Central memory CD8-positive, alpha-beta T cell (primary cell): ENCODE measurements at regions not wholly inside any gene's neighbourhood (a gene's known extent, or its start where the extent isn't known, plus 50 kb on each side); places are given as distances from the start of the nearest gene placed in this dataset.

ENCODE experiments used
- ATAC-seq: fragments of 150-1000 bp; cut with Tn5 transposase; replicated peaks from 2 replicates; pipeline ENCODE4 v1.10.0; 2022; ENCODE audit warnings: mild to moderate bottlenecking, moderate FRiP score, moderate number of reproducible peaks; ENCODE audit not compliant: poor library complexity, severe bottlenecking; ENCODE audit errors: extremely low read depth
- DNase-seq, 2 donors: peaks; one replicate each; pipeline ENCODE4 v3.0.0; 2021; ENCODE audit warnings: low spot score in 2 of 2
- H3K27ac Mint-ChIP-seq: one replicate; pipeline ENCODE4 v1.8.0; 2022; ENCODE audit warnings: low read depth, mild to moderate bottlenecking, moderate library complexity, mixed read lengths
- H3K27me3 Mint-ChIP-seq: one replicate; pipeline ENCODE4 v1.8.0; 2022; ENCODE audit warnings: mixed read lengths
- H3K36me3 Mint-ChIP-seq: one replicate; pipeline ENCODE4 v1.8.0; 2022; ENCODE audit warnings: mild to moderate bottlenecking, moderate library complexity, mixed read lengths; ENCODE audit not compliant: insufficient read depth
- H3K4me1 Mint-ChIP-seq: one replicate; pipeline ENCODE4 v1.8.0; 2022; ENCODE audit warnings: mixed read lengths
- H3K4me3 Mint-ChIP-seq: one replicate; pipeline ENCODE4 v1.8.0; 2022; ENCODE audit warnings: mild to moderate bottlenecking, moderate library complexity, mixed read lengths
- H3K9me3 Mint-ChIP-seq: one replicate; pipeline ENCODE4 v1.8.0; 2022; ENCODE audit warnings: mixed read lengths

DNA sequence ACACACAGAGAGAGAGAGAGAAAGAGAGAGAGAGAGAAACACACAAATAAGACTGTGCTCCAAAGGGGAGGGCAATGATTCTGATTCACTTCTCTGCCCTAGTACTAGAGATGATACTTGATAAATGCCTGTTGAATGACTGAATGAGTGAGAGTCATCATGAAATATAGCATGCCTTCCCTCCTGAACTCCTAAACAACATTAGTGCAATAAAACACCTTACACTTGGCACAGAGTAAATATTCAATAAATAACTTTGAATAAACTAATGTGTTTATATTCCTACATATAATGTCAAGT, 511.2 kb upstream of the RAG2 start:
- no peak overlapping the region for H3K27ac Mint-ChIP-seq
- H3K9me3 Mint-ChIP-seq, result peaks cover 28% of the 10 kb centered on the region
- DNase-seq (no peak), ATAC-seq (no peak)
- no peaks in the 10 kb centered on the region for H3K27me3 Mint-ChIP-seq
- peaks cover 3% of the 10 kb centered on the region for H3K36me3 Mint-ChIP-seq
- no peak overlapping the region for H3K4me3 Mint-ChIP-seq
- H3K4me1 Mint-ChIP-seq, result no peaks in the 10 kb centered on the region

DNA sequence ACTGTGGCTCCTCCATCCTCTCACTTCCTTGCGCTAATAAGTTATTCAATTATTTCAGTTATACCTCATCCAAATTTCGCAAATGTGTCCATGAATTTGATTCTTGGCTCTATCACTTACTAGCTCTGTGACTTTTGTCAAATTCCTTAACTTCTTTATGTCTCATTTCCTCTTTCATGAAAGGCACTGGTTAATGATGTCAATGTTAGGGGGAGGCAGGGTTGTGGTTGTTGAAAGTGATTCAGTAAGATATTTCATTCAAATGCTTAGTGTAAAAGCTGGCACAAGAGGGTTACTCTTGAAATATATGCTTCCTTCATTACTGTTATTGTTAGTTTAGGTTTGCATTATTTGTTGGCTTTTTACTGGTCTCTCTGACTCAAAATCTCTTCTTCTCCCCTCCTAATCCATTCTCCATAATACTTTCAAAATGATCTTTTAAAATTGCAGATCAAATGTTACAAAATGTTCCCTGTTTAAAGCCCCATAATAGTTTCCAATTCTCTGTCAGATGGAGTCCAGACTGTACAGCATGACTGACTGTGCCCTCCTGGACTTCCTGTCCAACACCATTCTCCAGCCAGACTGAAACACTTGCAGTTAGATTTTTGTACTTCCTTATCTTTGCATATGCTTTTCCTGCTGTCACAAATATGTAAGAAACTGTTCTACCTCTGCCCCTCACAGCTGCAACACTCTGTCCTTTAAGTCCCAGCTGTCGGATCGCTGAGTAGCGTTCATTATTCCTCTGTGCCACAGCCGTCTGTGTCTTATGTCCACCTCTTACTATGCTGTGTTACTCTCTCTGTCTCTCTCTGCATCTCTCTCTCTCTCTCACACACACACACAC, 510.6 kb upstream of the RAG2 start:
- H3K36me3 Mint-ChIP-seq, result peaks cover 3% of the 10 kb centered on the region
- H3K27ac Mint-ChIP-seq, result no peak overlapping the region
- DNase-seq (no peak), ATAC-seq (no peak)
- no peaks in the 10 kb centered on the region for H3K27me3 Mint-ChIP-seq
- H3K9me3 Mint-ChIP-seq, result peaks cover 31% of the 10 kb centered on the region
- no peak overlapping the region for H3K4me3 Mint-ChIP-seq
- no peaks in the 10 kb centered on the region for H3K4me1 Mint-ChIP-seq

DNA sequence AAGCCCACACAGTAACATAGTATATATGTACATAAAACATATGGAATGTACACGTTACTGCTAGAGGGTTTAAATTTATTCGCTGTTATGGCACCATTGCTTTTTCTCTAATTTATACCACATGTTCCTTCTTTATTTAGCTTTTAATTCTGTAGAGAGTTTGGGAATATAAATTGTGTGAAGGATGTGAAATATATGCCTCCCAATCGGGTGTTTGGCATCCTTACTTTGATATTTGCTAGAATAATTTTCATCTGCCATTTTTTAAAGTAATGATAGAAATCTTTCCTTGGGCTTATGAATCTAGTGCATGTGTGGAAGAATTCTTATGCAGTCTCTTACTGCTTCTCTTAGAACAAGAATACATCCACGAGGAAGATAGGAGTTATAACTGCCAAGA, 509.8 kb upstream of the RAG2 start:
- Mint-ChIP-seq H3K9me3 (peaks cover 33% of the 10 kb centered on the region), H3K4me1 (no peaks in the 10 kb centered on the region), H3K27me3 (no peaks in the 10 kb centered on the region), H3K36me3 (peaks cover 3% of the 10 kb centered on the region), H3K4me3 (no peak overlapping the region), H3K27ac (no peak overlapping the region)
- ATAC-seq (no peak), DNase-seq (no peak)

DNA sequence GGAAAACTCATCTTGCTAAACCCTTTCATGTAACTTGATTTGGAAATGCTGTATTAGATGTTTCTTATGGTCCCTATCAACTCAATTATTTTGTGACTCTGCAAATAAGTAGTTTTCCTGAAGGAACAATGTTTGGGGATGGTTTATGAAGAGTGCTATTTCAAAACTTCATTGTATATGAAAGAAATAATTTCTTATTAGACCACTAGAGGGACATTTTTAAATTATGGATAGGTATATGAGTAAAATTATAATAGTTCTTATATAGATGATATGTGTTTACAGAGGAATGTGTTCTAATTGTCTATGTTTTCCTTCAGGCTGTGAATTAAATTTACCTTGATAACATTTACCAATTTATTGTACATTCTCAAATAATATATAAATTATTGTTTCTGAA, 509.4 kb upstream of the RAG2 start:
- no peak for DNase-seq
- H3K27ac Mint-ChIP-seq, result no peak overlapping the region
- H3K27me3 Mint-ChIP-seq, result no peaks in the 10 kb centered on the region
- no peak for ATAC-seq
- peaks cover 3% of the 10 kb centered on the region for H3K36me3 Mint-ChIP-seq
- peaks cover 35% of the 10 kb centered on the region for H3K9me3 Mint-ChIP-seq
- H3K4me1 Mint-ChIP-seq, result no peaks in the 10 kb centered on the region
- no peak overlapping the region for H3K4me3 Mint-ChIP-seq

DNA sequence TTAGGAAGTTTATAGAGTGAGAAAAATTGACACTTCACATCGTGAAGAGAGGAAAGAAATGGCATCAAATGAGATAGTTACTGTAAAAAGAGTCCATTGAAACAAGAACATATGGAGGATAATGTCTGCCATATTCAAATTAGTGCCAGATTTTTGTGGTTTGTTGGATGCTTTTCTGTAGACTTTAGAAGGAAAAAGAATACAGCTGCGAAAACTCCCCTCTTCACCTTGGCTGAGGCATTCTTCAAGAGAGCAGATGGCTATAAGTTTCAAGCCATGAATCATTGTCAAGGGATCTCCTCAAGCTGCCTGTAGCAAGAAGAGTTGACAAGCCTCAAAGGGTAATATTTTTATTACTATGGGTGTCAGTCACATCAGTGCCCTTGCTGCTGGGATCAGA, 507.4 kb upstream of the RAG2 start:
- H3K4me3 Mint-ChIP-seq, result no peak overlapping the region
- no peaks in the 10 kb centered on the region for H3K4me1 Mint-ChIP-seq
- no peaks in the 10 kb centered on the region for H3K27me3 Mint-ChIP-seq
- no peaks in the 10 kb centered on the region for H3K36me3 Mint-ChIP-seq
- H3K27ac Mint-ChIP-seq, result no peak overlapping the region
- DNase-seq (no peak), ATAC-seq (no peak)
- peaks cover 35% of the 10 kb centered on the region for H3K9me3 Mint-ChIP-seq

DNA sequence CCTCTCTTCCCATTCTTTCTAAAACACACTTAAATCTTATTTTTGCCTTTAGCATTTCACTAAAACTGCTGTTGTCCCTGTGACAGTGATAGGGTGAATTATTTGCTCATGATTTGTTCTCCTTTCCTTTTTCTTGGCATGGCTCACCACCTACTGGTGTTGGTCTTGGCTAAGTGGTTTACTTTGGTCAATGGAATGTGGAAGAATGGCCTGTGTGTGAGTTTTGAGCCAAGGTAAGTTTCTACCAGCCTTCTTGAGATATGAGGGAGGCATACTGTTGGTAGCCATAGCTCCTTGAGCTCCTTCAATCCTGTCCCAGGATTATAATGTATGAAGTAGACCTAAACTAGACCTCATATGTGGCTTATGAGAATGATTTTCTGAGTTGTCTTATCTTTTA, 506.3 kb upstream of the RAG2 start:
- Mint-ChIP-seq H3K27ac (no peak overlapping the region), H3K27me3 (no peaks in the 10 kb centered on the region), H3K9me3 (peaks cover 33% of the 10 kb centered on the region), H3K4me3 (no peak overlapping the region), H3K4me1 (no peaks in the 10 kb centered on the region), H3K36me3 (no peaks in the 10 kb centered on the region)
- ATAC-seq (no peak), DNase-seq (no peak)

DNA sequence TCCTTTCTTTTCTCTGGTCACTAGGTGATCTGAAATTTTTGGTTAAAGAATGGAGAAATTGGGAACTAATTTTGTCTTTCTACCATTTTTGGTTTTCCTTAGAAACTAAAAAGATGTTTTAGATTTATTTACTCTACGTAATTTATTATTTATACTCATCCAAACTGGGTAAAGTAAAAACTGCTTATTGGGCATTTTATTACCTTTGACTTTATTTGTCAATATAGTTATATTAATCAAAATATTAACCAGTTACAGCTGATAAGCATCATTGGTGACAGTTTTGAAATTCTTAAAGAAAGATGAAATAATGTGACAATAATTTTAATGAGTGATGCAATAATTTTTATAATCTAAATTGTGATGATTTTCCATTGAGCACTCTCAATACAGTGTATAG, 502.0 kb upstream of the RAG2 start:
- Mint-ChIP-seq H3K27me3 (no peaks in the 10 kb centered on the region), H3K27ac (no peak overlapping the region), H3K36me3 (no peaks in the 10 kb centered on the region), H3K4me3 (no peak overlapping the region), H3K9me3 (peaks cover 20% of the 10 kb centered on the region), H3K4me1 (no peaks in the 10 kb centered on the region)
- DNase-seq (no peak), ATAC-seq (no peak)

DNA sequence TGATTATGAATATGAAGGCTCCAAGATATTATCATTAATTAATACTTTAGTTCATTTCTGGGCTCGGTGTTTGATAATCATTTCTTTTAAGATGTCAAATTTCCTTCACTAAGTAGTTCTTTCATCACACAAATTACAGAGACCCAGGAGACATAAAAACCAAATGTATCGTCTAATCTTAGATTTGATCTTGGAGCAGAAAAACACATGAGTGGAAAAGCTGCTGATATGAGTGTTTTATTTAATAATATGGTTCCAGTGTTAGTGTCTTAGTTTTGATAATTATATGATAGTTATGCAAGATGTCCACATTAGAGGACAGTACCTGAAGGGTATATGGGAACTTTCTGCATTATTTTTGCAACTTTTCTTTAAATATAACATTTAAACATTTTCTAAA, 494.5 kb upstream of the RAG2 start:
- Mint-ChIP-seq H3K4me3 (no peak overlapping the region), H3K27me3 (no peaks in the 10 kb centered on the region)

DNA sequence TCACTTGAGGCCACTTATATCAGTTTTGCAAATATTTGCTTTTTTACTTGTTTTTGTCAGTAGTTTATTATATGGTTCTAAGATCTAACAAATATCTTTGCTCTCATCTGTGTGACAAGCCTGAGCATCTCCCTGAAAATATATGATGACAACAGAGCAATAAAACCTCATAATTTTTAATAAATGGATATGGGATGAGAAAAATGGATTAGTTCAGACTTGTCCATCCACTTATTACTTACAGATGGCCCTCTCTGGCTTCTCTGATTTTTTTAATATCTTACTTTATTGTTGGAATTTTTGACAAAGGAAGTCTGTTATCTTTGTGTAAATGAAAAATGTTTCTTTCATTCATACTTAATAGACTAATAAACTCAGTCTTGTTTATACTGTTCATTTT, 491.4 kb upstream of the RAG2 start:
- DNase-seq, result no peak
- no peaks in the 10 kb centered on the region for H3K36me3 Mint-ChIP-seq
- peaks cover 5% of the 10 kb centered on the region for H3K9me3 Mint-ChIP-seq
- H3K4me3 Mint-ChIP-seq, result no peak overlapping the region
- no peaks in the 10 kb centered on the region for H3K27me3 Mint-ChIP-seq
- no peak for ATAC-seq
- no peaks in the 10 kb centered on the region for H3K4me1 Mint-ChIP-seq
- H3K27ac Mint-ChIP-seq, result no peak overlapping the region

More for the DNA sequence above, 494.5 kb upstream of the RAG2 start:
- H3K36me3 Mint-ChIP-seq, result no peaks in the 10 kb centered on the region
- no peak overlapping the region for H3K27ac Mint-ChIP-seq
- DNase-seq (no peak), ATAC-seq (no peak)
- H3K4me1 Mint-ChIP-seq, result no peaks in the 10 kb centered on the region
- H3K9me3 Mint-ChIP-seq, result peaks cover 11% of the 10 kb centered on the region

DNA sequence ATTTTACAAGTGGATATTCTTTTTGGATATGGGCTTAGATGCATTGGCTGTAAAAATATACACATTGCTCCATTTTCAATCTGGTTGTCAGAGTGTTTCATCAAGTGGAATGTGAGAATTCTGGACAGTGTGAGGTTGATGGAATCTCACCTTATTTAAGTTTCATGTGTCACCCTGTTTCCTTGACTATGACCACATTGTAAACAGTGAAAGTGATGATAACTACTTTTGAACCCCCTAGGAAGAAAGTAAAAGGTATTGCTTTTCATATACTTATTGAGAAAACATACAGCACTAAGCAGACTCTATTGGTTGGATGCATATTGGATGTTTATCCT, 490.5 kb upstream of the RAG2 start:
- ATAC-seq, result no peak
- no peak overlapping the region for H3K27ac Mint-ChIP-seq
- no peak for DNase-seq
- peaks cover 5% of the 10 kb centered on the region for H3K9me3 Mint-ChIP-seq
- H3K4me3 Mint-ChIP-seq, result no peak overlapping the region
- H3K27me3 Mint-ChIP-seq, result no peaks in the 10 kb centered on the region
- H3K36me3 Mint-ChIP-seq, result no peaks in the 10 kb centered on the region
- no peaks in the 10 kb centered on the region for H3K4me1 Mint-ChIP-seq

DNA sequence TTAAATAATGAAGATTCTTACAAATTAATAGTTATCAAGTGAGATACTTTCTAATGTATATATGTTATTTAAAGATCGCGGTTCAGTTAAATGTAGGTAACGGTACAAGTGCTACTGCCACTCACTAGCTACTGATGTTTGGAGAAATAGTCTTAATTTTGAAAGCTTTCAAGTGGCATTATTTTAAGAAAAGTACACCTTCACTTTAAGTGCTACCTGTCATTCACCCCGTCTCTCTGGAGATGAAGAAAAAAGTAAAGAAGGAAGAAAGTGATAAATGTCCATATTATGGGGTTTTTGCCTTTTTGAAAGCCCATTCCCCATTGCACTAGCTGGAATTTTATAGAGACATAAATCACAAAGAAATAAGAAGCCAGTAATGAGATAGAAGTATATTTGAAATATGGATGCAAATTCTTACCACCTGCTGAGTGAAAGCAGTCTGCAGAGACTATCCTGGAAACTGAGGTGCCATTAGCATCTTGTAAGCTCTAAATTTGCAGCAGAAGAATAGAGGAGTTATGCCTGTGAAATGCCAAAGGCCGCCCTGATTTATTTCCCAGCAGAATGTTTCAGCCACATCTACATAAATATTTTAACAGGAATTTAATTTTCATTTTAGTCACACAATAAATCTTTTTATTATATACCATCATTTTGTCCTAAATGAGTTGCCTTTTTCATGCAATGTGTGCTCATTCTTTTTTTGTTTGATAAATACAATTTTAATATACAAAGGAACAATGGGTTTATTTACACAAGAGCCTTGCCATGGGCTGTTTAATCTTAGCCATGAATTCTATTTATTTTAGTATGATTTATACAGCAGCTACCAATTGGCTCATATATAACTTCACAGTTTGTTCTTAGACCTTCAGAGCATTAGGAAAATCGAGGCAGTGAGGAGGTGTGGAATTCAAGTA, 489.9 kb upstream of the RAG2 start:
- H3K27ac Mint-ChIP-seq, result no peak overlapping the region
- H3K4me1 Mint-ChIP-seq, result no peaks in the 10 kb centered on the region
- DNase-seq (no peak), ATAC-seq (no peak)
- peaks cover 5% of the 10 kb centered on the region for H3K9me3 Mint-ChIP-seq
- H3K27me3 Mint-ChIP-seq, result no peaks in the 10 kb centered on the region
- no peak overlapping the region for H3K4me3 Mint-ChIP-seq
- no peaks in the 10 kb centered on the region for H3K36me3 Mint-ChIP-seq

DNA sequence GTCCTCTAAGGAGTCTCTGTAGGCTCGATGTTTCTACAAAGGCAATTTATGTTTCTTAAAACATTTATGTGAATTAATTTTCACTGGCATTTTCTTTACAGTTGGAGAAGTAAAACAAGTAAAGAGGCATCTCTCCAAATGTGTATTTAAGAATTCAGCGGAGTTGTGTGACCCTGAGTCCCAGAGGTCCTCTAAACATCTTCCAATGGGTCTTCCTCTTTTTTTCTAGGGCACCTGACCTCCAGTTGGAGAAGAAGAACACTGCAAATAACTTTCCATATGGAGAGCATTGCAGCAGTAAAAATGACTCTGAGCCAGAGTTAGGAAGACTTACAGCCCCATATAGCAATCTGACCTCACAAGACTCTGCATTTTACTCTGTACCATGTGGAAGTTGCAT, 480.5 kb upstream of the RAG2 start:
- ATAC-seq (no peak), DNase-seq (no peak)
- Mint-ChIP-seq H3K9me3 (peaks cover 6% of the 10 kb centered on the region), H3K36me3 (no peaks in the 10 kb centered on the region), H3K27ac (no peak overlapping the region), H3K4me3 (no peak overlapping the region), H3K4me1 (no peaks in the 10 kb centered on the region), H3K27me3 (no peaks in the 10 kb centered on the region)

DNA sequence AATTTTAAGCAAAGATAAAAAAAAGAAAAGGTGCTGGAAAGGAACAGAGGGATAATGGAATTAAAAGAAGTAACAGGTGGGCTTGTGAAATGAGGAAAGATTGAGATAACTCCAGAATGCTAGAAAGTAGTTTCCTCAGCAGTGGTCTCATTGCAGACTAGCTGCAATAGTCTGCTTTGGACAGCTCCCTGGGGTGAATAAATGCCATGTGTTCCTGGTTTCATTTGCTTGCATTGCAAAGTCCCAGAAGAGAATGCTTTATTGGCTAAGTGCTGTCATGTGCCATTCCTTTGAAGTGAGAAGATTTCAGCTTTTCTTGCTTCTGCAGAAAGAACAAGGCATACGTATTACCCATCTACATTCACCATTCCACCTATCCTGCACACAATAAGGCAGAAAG, 478.8 kb upstream of the RAG2 start:
- no peaks in the 10 kb centered on the region for H3K4me1 Mint-ChIP-seq
- no peaks in the 10 kb centered on the region for H3K36me3 Mint-ChIP-seq
- H3K27ac Mint-ChIP-seq, result no peak overlapping the region
- no peak overlapping the region for H3K4me3 Mint-ChIP-seq
- no peak for ATAC-seq
- no peaks in the 10 kb centered on the region for H3K27me3 Mint-ChIP-seq
- no peak for DNase-seq
- peaks cover 5% of the 10 kb centered on the region for H3K9me3 Mint-ChIP-seq
